Activated naive CD8-positive, alpha-beta T cell treated with anti-CD3 and anti-CD28 coated beads, Interleukin-2, amount 10 ng/mL, durations not matched to agents 7 days and 5 days (primary cell): ENCODE measurements at regions not wholly inside any gene's neighbourhood (a gene's known extent, or its start where the extent isn't known, plus 50 kb on each side); places are given as distances from the start of the nearest gene placed in this dataset.
"Not testable (repeated sequence)": the region's sequence is repeated elsewhere in the genome, so short reads cannot be mapped to it uniquely, and the experiment has no call there.

Experiments used
- ATAC-seq: fragments of 150-1000 bp; cut with Tn5 transposase; one replicate; pipeline ENCODE4 v1.10.0; 2021; ENCODE audit warnings: low read depth, moderate library complexity
- POLR2A ChIA-PET: fragments of 350-600 bp; sonication (Branson Sonifier 250); formaldehyde crosslinking; loops from one replicate; lab custom pipeline; 2021; ENCODE audit warnings: antibody characterized with exemption; lab: Charles Lee
- DNase-seq: peaks from one replicate; pipeline ENCODE4 v3.0.0; 2021
- H3K27ac Mint-ChIP-seq: one replicate; pipeline ENCODE4 v1.8.0; 2022; ENCODE audit warnings: mild to moderate bottlenecking, mixed read lengths
- H3K27me3 Mint-ChIP-seq: one replicate; pipeline ENCODE4 v1.8.0; 2022; ENCODE audit warnings: mild to moderate bottlenecking, moderate library complexity, mixed read lengths
- H3K36me3 Mint-ChIP-seq: one replicate; pipeline ENCODE4 v1.8.0; 2021; ENCODE audit warnings: mild to moderate bottlenecking, mixed read lengths
- H3K4me1 Mint-ChIP-seq: one replicate; pipeline ENCODE4 v1.8.0; 2021; ENCODE audit warnings: mixed read lengths
- H3K4me3 Mint-ChIP-seq: one replicate; pipeline ENCODE4 v1.8.0; 2022; ENCODE audit warnings: mild to moderate bottlenecking, moderate library complexity, mixed read lengths
- H3K9me3 Mint-ChIP-seq: one replicate; pipeline ENCODE4 v1.8.0; 2021; ENCODE audit warnings: mixed read lengths

GRCh38 chr5:57002959-57003485 is 51.1 kb upstream of the MIER3 start:
- POLR2A ChIA-PET = no interaction called here
- Mint-ChIP-seq H3K4me3 (no peak overlapping the region), H3K4me1 (no peaks in the 10 kb centered on the region), H3K27me3 (peaks cover 25% of the 10 kb centered on the region), H3K27ac (no peak overlapping the region), H3K36me3 (no peaks in the 10 kb centered on the region), H3K9me3 (no peaks in the 10 kb centered on the region)
- ATAC-seq (no peak), DNase-seq (no peak)

DNA sequence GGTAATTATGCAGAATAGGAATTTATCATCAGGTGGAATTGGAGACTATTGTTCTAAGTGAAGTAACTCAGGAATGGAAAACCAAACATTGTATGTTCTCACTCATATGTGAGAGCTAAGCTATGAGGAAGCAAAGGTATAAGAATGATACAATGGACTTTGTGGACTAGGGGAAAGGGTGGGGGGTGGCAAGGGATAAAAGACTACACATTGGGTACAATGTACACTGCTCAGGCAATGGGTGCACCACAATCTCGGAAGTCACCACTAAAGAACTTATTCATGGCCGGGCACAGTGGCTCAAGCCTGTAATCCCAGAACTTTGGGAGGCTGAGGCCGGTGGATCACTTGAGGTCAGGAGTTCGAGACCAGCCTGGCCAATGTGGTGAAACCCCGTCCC is 51.6 kb upstream of the MIER3 start:
- POLR2A ChIA-PET, H3K9me3 Mint-ChIP-seq, ATAC-seq, DNase-seq, H3K36me3 Mint-ChIP-seq, H3K4me1 Mint-ChIP-seq, H3K4me3 Mint-ChIP-seq, H3K27ac Mint-ChIP-seq: not testable (repeated sequence)
- peaks cover 25% of the 10 kb centered on the region for H3K27me3 Mint-ChIP-seq

GRCh38 chr5:57004800-57005199 is 52.9 kb upstream of the MIER3 start:
- H3K36me3 Mint-ChIP-seq = no peaks in the 10 kb centered on the region
- H3K27ac Mint-ChIP-seq = no peak overlapping the region
- DNase-seq (no peak), ATAC-seq (no peak)
- POLR2A ChIA-PET = no interaction called here
- no peaks in the 10 kb centered on the region for H3K4me1 Mint-ChIP-seq
- H3K27me3 Mint-ChIP-seq = peaks cover 20% of the 10 kb centered on the region
- no peaks in the 10 kb centered on the region for H3K9me3 Mint-ChIP-seq
- no peak overlapping the region for H3K4me3 Mint-ChIP-seq

GRCh38 chr5:57007344-57007743 is 55.4 kb upstream of the MIER3 start:
- ATAC-seq = no peak

GRCh38 chr5:57009811-57010210 is 57.9 kb upstream of the MIER3 start:
- H3K9me3 Mint-ChIP-seq = no peaks in the 10 kb centered on the region
- POLR2A ChIA-PET = no interaction called here
- H3K27ac Mint-ChIP-seq = no peak overlapping the region
- no peak overlapping the region for H3K4me3 Mint-ChIP-seq
- no peak for DNase-seq
- H3K27me3 Mint-ChIP-seq = peaks cover 7% of the 10 kb centered on the region
- H3K36me3 Mint-ChIP-seq = no peaks in the 10 kb centered on the region
- H3K4me1 Mint-ChIP-seq = no peaks in the 10 kb centered on the region
- ATAC-seq = no peak

More at GRCh38 chr5:57007344-57007743, 55.4 kb upstream of the MIER3 start:
- no peaks in the 10 kb centered on the region for H3K9me3 Mint-ChIP-seq
- POLR2A ChIA-PET = no interaction called here
- no peak overlapping the region for H3K27ac Mint-ChIP-seq
- H3K4me3 Mint-ChIP-seq = no peak overlapping the region
- peaks cover 7% of the 10 kb centered on the region for H3K27me3 Mint-ChIP-seq
- no peaks in the 10 kb centered on the region for H3K4me1 Mint-ChIP-seq
- DNase-seq = no peak
- H3K36me3 Mint-ChIP-seq = no peaks in the 10 kb centered on the region

- Mint-ChIP-seq H3K27ac (no peak overlapping the region), H3K27me3 (peaks cover 7% of the 10 kb centered on the region), H3K9me3 (no peaks in the 10 kb centered on the region), H3K36me3 (no peaks in the 10 kb centered on the region), H3K4me3 (no peak overlapping the region), H3K4me1 (no peaks in the 10 kb centered on the region)
- ATAC-seq = no peak
- POLR2A ChIA-PET = no interaction called here
- DNase-seq = no peak
Measured at GRCh38 chr5:57010786-57011185, 58.9 kb upstream of the MIER3 start.

DNA sequence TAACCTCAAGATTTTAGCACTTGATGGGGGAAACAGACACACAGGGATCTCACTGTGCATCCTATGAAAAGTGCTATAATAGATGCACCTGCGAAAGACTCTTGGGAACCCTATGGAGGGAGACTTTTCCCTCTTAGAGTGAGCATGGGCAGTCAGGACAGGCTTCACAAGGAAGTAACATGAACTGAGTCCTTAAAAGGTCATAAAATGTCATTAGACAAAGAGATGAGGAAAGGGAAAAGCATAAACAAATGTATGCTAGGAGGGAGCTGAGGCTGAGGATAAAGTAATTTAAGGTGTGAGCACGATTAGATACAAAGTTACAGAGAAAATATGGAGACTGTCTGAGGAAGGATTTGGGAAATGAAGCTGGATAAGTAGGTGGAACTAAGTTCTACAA is 60.6 kb upstream of the MIER3 start:
- H3K27ac Mint-ChIP-seq = no peak overlapping the region
- POLR2A ChIA-PET = no interaction called here
- no peak for DNase-seq
- H3K9me3 Mint-ChIP-seq = no peaks in the 10 kb centered on the region
- no peaks in the 10 kb centered on the region for H3K4me1 Mint-ChIP-seq
- no peak overlapping the region for H3K4me3 Mint-ChIP-seq
- H3K36me3 Mint-ChIP-seq = no peaks in the 10 kb centered on the region
- H3K27me3 Mint-ChIP-seq = peaks cover 7% of the 10 kb centered on the region
- no peak for ATAC-seq

DNA sequence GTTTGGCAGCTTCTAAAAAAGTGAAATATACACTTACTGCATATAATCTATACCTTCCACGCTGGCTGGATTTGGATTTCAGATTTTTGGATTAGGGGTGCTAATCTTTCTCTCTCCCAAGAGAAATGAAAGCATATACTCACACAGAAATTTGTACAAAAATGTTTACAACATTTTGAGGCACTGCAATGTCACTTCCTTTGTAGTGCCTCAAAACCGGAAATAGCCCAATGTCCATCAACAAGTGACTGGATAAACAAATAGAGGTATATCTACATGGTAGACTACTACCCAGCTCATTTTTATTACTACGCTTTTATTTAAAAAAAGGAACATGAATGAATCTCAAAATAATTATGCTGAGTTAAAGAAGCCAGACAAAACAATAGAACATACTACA is 74.0 kb upstream of the MIER3 start:
- H3K27me3 Mint-ChIP-seq = no peaks in the 10 kb centered on the region
- no peak overlapping the region for H3K4me3 Mint-ChIP-seq
- no peak for DNase-seq
- H3K36me3 Mint-ChIP-seq = peaks cover 5% of the 10 kb centered on the region
- POLR2A ChIA-PET = no interaction called here
- H3K4me1 Mint-ChIP-seq = peaks cover 8% of the 10 kb centered on the region
- ATAC-seq = no peak
- H3K9me3 Mint-ChIP-seq = peaks cover 2% of the 10 kb centered on the region
- H3K27ac Mint-ChIP-seq = no peak overlapping the region

DNA sequence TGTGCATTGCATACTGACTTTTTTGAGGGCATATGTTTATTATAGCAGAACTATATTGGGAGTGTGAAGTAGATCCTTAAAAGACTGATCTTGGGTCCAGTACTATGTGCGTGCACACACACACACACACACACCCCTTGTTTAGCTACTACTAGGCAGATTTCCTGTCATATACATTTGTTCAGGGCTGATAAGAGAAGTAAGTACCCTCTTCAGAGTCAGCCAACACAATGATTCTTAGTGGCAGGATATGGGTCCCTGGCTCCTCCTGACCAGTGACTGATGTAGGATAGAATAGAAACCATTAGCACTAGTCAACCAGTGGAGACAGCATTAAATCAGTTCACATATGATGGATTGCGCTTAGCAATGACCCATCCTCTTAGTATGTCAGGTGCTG is 76.2 kb upstream of the MIER3 start:
- DNase-seq (no peak), ATAC-seq (no peak)
- Mint-ChIP-seq H3K4me3 (no peak overlapping the region), H3K36me3 (peaks cover 5% of the 10 kb centered on the region), H3K9me3 (peaks cover 3% of the 10 kb centered on the region), H3K4me1 (peaks cover 12% of the 10 kb centered on the region), H3K27me3 (peaks cover under 1% of the 10 kb centered on the region), H3K27ac (no peak overlapping the region)
- POLR2A ChIA-PET = interaction anchor here (0.6 kb wide), 1 partner anchor 64 kb away, joined by 3 read pairs; no protein-coding TSS in a partner anchor

DNA sequence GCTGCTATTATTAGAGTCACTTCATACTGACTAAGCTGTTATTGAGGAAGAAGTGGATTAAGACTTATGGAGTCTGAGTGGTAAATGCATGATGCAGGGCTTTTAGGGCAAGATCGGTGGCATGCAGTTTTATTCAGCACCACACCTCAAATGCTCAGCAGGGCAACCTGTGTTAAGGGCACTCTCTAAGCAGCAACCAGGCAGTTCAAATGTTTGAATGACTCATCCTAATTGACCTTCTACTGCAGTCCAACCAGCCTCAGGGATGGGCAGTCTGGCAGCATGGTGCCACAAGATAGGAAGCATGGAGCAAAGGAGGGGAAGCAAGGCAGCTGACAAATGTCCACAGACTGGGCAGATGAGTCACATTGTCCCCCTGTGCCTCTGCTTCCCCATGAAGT is 80.2 kb upstream of the MIER3 start:
- Mint-ChIP-seq H3K4me1 (peaks cover 12% of the 10 kb centered on the region), H3K36me3 (peaks cover 2% of the 10 kb centered on the region), H3K4me3 (no peak overlapping the region), H3K27me3 (peaks cover 8% of the 10 kb centered on the region), H3K27ac (no peak overlapping the region), H3K9me3 (peaks cover 1% of the 10 kb centered on the region)
- no peak for DNase-seq
- no peak for ATAC-seq
- POLR2A ChIA-PET = no interaction called here

DNA sequence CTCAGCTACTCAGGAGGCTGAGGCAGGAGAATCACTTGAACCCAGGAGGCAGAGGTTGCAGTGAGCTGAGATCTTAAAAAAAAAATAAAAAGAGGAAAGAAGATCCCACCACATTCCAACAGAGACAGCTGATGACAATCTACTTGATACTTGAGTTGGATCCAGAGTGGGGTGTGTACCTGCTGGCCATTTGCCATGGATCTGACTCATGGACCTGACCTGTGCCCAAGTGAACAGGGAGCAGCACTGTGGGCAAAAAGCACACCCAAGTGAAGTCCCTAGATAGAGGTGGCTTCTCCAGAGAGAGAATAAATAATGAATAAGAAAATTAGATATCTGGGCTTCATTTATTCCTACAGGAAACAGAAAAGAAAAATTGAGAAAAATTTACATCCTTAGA is 81.2 kb upstream of the MIER3 start:
- Mint-ChIP-seq H3K9me3 (peaks cover 1% of the 10 kb centered on the region), H3K27me3 (peaks cover 8% of the 10 kb centered on the region), H3K36me3 (peaks cover 2% of the 10 kb centered on the region), H3K4me3 (no peak overlapping the region), H3K27ac (no peak overlapping the region), H3K4me1 (peaks cover 12% of the 10 kb centered on the region)
- ATAC-seq = no peak
- DNase-seq = no peak
- POLR2A ChIA-PET = no interaction called here

- peaks cover 1% of the 10 kb centered on the region for H3K9me3 Mint-ChIP-seq
- H3K4me3 Mint-ChIP-seq = no peak overlapping the region
- H3K36me3 Mint-ChIP-seq = peaks cover 2% of the 10 kb centered on the region
- peaks cover 8% of the 10 kb centered on the region for H3K27me3 Mint-ChIP-seq
- no peak overlapping the region for H3K27ac Mint-ChIP-seq
- POLR2A ChIA-PET = no interaction called here
- no peak for DNase-seq
- ATAC-seq = no peak
- peaks cover 12% of the 10 kb centered on the region for H3K4me1 Mint-ChIP-seq
Measured at GRCh38 chr5:57033503-57033902, 81.6 kb upstream of the MIER3 start.

GRCh38 chr5:57034201-57034916 is 82.4 kb upstream of the MIER3 start:
- POLR2A ChIA-PET = no interaction called here
- H3K36me3 Mint-ChIP-seq = peaks cover 2% of the 10 kb centered on the region
- peaks cover 8% of the 10 kb centered on the region for H3K27me3 Mint-ChIP-seq
- DNase-seq (no peak), ATAC-seq (no peak)
- H3K4me1 Mint-ChIP-seq = peaks cover 12% of the 10 kb centered on the region
- H3K27ac Mint-ChIP-seq = no peak overlapping the region
- H3K4me3 Mint-ChIP-seq = no peak overlapping the region
- H3K9me3 Mint-ChIP-seq = peaks cover 1% of the 10 kb centered on the region

DNA sequence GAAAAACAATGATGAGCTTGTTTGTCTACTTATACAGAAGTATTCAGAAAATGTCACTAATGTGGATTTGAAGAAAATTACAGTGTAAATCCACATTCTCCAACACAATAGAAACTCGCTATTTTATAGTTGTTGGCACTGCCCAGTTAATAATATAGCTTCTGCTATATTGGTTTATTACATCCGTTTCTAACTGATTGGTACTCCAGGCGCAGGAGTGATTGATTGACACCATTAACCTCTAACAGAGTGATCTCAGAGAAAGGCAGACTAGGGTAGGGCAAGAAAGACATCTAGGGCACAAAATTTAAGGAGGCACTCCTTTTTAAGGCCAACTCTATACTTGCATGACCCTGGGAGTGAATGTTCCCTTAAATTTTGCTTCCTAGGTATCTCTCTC is 84.0 kb upstream of the MIER3 start:
- Mint-ChIP-seq H3K9me3 (peaks cover 1% of the 10 kb centered on the region), H3K27ac (no peak overlapping the region), H3K27me3 (peaks cover 8% of the 10 kb centered on the region), H3K36me3 (no peaks in the 10 kb centered on the region), H3K4me3 (no peak overlapping the region), H3K4me1 (peaks cover 3% of the 10 kb centered on the region)
- POLR2A ChIA-PET = no interaction called here
- DNase-seq = no peak
- ATAC-seq = no peak
